ENCODE measurements at regions not wholly inside any gene's neighbourhood (a gene's known extent, or its start where the extent isn't known, plus 50 kb on each side); places are given as distances from the start of the nearest gene placed in this dataset.

DNA sequence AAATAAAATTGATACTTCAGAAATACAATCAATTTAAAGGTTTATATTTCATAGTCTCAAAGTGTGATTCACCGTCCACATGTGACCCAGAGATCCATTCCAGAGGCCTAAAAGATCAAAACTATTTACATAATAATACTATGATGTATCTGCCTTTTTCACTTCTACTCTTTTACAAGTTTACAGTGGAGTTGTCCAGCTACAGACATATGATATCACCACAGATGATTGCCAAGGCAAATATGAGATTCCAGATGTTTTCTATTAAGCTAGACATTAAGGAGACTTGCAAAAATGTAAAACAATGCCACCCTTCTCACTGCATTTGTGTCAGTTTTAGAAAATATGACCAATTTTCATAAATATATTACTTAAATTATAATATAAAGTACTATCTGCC lies 443.7 kb downstream of the GJA1 start:
- TF ChIP-seq, protein P1, sequence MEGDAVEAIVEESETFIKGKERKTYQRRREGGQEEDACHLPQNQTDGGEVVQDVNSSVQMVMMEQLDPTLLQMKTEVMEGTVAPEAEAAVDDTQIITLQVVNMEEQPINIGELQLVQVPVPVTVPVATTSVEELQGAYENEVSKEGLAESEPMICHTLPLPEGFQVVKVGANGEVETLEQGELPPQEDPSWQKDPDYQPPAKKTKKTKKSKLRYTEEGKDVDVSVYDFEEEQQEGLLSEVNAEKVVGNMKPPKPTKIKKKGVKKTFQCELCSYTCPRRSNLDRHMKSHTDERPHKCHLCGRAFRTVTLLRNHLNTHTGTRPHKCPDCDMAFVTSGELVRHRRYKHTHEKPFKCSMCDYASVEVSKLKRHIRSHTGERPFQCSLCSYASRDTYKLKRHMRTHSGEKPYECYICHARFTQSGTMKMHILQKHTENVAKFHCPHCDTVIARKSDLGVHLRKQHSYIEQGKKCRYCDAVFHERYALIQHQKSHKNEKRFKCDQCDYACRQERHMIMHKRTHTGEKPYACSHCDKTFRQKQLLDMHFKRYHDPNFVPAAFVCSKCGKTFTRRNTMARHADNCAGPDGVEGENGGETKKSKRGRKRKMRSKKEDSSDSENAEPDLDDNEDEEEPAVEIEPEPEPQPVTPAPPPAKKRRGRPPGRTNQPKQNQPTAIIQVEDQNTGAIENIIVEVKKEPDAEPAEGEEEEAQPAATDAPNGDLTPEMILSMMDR (conservative IDR thresholded peaks at IDR 0.05) = no peak
- Histone ChIP-seq H3K9me3 (ENCODE audit: control insufficient read depth, low read depth, low read length) (no peaks in the 10 kb centered on the region), H4K8ac (replicated peaks; ENCODE audit: insufficient read length, low read depth, low read length) (no peak overlapping the region), H2BK120ac (ENCODE audit: low read depth, low read length, poor library complexity, severe bottlenecking) (no peak overlapping the region), H3K4ac (ENCODE audit: low read depth, low read length) (no peak overlapping the region), H3K4me2 (ENCODE audit: insufficient read depth, insufficient read length, low read length) (no peak overlapping the region), H3K4me1 (ENCODE audit: insufficient read depth, low read length) (no peaks in the 10 kb centered on the region), H3K56ac (ENCODE audit: insufficient read length, low read depth, low read length) (no peak overlapping the region), H3K14ac (ENCODE audit: insufficient read depth, low read length) (no peak overlapping the region), H3K27me3 (ENCODE audit: insufficient read depth, low read length) (no peaks in the 10 kb centered on the region), H3K18ac (ENCODE audit: insufficient read length, low read depth, low read length) (no peak overlapping the region), H3K79me1 (ENCODE audit: insufficient read depth, low read depth, low read length, poor library complexity, severe bottlenecking) (no peaks in the 10 kb centered on the region), H2BK15ac (ENCODE audit: low read depth, low read length) (no peak overlapping the region), H3K27ac (ENCODE audit: insufficient read length, low read depth, low read length) (no peak overlapping the region), H4K5ac (ENCODE audit: insufficient read length, low read depth, low read length) (no peak overlapping the region), H4K20me1 (ENCODE audit: control insufficient read depth, insufficient read depth, insufficient read length) (no peaks in the 10 kb centered on the region), H2AK5ac (ENCODE audit: insufficient read length, low read length) (no peak overlapping the region), H3K23me2 (ENCODE audit: insufficient read length, low read depth, low read length, poor library complexity, severe bottlenecking) (no peaks in the 10 kb centered on the region), H3K23ac (ENCODE audit: insufficient read length, low read depth, low read length) (no peak overlapping the region), H2AFZ (ENCODE audit: low read length) (no peak overlapping the region), H3T11ph (ENCODE audit: low read length) (no peak overlapping the region), H2BK12ac (ENCODE audit: insufficient read length, low read depth, low read length) (no peak overlapping the region), H3K79me2 (ENCODE audit: insufficient read depth, low read length) (no peaks in the 10 kb centered on the region), H2BK5ac (ENCODE audit: insufficient read length, low read length) (no peak overlapping the region), H3K9ac (ENCODE audit: extremely low read depth, insufficient read length, low read length) (no peak overlapping the region), H4K91ac (ENCODE audit: insufficient read length, low read depth, low read length) (no peak overlapping the region), H2BK20ac (ENCODE audit: low read depth, low read length, poor library complexity, severe bottlenecking) (no peak overlapping the region)
- peaks cover 2 to 8% (median 4%) of the 10 kb centered on the region in 3 experiments; a peak in 5 of 7 replicates for H3K36me3 Mint-ChIP-seq (ENCODE audit: insufficient read depth in 1 of 3, low read depth in 3 of 3)
- H3K4me3 Mint-ChIP-seq = no peak overlapping the region
- WGBS (ENCODE audit: extremely low coverage, insufficient read length, low lambda C conversion rate) = no CpG with 5 or more reads among the region's 1 CpG
- H3K27ac Mint-ChIP-seq = no peak overlapping the region
- peaks cover 0 to 14% of the 10 kb centered on the region in 2 experiments; a peak in 2 of 4 replicates for H3K4me1 Mint-ChIP-seq
- no peaks in the 10 kb centered on the region for H3K27me3 Mint-ChIP-seq (ENCODE audit: low read depth)
- H3K9me3 Mint-ChIP-seq = peaks cover 5 to 6% of the 10 kb centered on the region in 2 experiments; a peak in 4 of 5 replicates
- no peak for DNase-seq

All from H9 (cell line).